GM20000 (cell line): ENCODE measurements at regions not wholly inside any gene's neighbourhood (a gene's known extent, or its start where the extent isn't known, plus 50 kb on each side); places are given as distances from the start of the nearest gene placed in this dataset.

Experiments used
- DNase-seq: peaks from one replicate; pipeline ENCODE4 v3.0.0; 2012; ENCODE audit warnings: low spot score
- TF ChIP-seq, protein P1 (sequence below): IDR thresholded peaks from 2 replicates; pipeline ENCODE4 v1.5.1; 2012; ENCODE audit warnings: mild to moderate bottlenecking, control low read depth; ENCODE audit errors: extremely low read depth, missing control alignments

DNA sequence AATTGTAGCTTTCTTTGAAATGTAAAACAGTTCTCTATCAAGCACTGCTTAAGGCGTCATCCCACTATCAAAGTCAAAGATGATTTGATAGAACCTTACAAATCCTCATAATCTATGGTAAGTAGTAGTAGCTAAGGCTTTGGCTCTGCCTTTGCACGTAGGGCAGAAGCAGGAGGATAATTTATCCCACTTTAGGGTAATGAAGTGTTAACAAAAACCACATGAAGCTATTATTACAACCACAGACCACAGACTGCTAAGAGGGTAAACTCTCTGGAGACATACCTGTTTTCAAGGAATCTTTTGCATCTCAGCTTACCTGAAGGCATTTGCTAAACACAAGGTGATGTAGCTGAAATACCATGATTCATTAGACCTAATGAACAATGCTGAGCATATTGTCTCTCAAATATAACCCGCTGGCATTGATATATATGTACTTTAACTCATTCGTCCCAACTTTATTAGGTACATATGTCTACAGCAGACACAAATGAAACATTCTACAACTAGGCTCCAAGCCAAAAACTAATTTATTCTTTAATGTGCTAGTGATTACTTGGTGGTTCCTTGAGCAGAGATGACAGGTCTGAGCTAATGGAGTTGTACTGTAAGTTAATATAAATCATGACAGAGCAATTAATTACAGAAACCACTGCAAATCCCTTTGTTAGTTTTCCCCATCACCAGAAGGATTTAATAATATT is 368.8 kb downstream of the ETNK1 start:
- TF ChIP-seq, protein P1, sequence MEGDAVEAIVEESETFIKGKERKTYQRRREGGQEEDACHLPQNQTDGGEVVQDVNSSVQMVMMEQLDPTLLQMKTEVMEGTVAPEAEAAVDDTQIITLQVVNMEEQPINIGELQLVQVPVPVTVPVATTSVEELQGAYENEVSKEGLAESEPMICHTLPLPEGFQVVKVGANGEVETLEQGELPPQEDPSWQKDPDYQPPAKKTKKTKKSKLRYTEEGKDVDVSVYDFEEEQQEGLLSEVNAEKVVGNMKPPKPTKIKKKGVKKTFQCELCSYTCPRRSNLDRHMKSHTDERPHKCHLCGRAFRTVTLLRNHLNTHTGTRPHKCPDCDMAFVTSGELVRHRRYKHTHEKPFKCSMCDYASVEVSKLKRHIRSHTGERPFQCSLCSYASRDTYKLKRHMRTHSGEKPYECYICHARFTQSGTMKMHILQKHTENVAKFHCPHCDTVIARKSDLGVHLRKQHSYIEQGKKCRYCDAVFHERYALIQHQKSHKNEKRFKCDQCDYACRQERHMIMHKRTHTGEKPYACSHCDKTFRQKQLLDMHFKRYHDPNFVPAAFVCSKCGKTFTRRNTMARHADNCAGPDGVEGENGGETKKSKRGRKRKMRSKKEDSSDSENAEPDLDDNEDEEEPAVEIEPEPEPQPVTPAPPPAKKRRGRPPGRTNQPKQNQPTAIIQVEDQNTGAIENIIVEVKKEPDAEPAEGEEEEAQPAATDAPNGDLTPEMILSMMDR, result no peak
- no peak for DNase-seq

DNA sequence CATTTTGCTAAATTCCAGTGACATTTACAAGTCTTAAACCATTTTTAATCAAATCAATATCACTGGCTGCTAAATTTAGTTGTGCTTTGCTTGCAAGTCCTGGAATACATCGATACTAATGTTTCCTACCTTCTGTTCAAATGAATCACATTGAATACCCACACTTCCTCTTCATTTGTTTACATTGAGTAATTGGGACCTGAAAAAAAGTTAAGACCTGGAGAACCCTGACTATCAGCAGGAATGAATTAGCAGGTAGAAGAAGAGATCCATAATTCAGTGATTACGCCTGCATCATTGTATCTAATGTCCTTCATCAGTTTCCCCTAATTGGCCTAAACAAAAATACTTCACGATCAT is 369.3 kb downstream of the ETNK1 start:
- TF ChIP-seq, protein P1, result no peak
- no peak for DNase-seq

DNA sequence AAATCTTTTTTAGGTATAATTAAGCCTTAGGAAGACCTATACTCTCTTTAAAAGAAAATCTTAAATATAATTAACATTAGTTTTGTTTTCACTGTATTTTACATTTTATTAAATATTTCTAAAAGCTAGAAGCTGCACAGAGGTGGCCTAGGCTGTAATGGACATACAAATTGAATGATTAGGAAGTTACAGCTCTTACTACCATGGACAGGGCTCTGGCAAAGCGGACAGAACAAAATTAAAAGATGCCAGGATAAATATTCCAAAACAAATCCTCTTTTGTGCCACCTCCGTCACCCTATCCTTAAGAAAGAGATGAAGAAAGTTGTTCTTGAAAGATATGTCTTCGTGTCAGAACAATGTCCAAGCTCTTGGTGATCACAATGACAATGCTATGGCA is 376.5 kb downstream of the ETNK1 start:
- TF ChIP-seq, protein P1, result no peak
- no peak for DNase-seq

DNA sequence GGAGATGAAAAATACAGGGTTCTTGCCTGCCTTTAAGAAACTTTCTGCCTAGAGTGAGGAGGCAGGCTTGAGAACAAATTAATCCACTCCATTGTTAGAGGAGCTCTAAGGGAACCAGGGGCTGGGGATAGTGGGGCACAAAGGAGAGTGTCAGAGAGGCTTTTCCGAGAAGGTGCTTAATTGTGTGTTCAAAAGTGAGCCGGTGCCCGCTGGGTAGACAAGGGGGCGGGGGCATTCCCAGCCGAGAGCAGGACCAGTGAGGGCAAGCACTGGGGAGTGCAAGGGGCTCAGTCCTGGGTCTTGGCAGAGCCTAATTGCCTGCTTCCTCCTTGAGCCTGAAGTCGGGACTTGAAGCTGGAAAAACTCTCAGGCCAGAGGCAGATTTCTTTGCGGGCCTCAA is 377.4 kb downstream of the ETNK1 start:
- DNase-seq, result no peak
- TF ChIP-seq, protein P1, result no peak

DNA sequence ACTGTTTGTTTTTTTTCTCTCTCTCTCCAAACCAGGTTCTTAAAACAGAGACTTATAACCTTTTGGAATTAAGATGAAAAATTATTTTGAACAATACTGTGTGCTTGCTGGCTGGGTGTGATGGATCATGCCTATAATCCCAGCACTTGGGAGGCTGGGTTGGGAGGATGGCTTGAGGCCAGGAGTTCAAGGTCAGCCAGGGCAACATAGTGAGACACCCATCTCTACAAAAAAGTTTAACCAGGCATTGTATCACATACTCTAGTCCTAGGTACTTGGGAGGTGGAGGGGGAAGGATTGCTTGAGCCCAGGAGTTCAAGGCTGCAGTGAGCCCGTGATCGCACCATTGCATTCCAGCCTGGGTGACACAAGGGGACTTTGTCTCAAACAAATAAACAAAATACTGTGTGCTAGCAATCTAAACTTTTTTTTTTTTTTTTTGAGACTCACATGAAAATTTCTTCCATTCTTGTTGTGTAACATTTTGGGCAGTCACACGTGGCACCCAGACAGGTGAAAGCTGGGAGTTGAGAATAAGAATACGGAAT is 379.6 kb downstream of the ETNK1 start:
- no peak for DNase-seq
- TF ChIP-seq, protein P1, result no peak

DNA sequence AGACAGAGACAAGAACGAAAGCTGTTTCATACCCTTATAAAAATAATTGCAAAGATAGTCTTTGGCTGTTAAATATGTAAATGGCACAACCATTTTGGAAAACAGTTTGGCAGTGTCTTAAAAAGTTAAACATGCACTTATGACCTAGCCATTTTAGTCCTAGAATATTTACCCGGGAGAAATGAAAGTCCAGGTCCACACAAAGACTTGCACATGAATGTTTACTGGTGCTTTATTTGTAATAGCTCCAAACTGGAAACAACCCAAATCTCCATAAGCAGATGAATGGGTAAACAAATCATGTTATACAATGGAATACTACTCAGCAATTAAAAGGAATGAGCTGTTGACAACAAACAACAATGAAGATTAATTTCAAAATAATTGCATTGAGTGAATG is 380.4 kb downstream of the ETNK1 start:
- TF ChIP-seq, protein P1, result no peak
- DNase-seq, result no peak

DNA sequence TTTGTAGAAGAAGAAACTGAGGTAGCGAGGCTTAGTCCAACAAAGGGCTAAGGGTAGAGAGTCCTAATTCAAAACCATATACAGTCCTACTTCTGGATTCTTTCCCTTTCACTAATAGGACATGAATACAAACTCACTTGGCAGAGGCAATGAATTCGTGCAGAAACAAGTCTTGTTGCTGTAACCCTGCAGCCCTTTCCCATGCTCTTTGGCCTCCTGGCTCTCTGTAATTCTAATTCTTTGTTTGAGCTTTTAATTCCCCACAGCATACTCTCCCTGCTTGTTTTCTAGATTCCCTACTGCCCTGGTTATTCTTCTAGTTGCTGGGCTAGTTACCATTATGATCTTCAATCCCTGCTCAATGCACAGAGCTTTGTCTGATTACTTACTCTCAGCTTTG is 381.4 kb downstream of the ETNK1 start:
- no peak for DNase-seq
- TF ChIP-seq, protein P1, result no peak
